GM10266 (cell line): ENCODE measurements at regions not wholly inside any gene's neighbourhood (a gene's known extent, or its start where the extent isn't known, plus 50 kb on each side); places are given as distances from the start of the nearest gene placed in this dataset.

ENCODE experiments used
- DNase-seq: peaks from one replicate; pipeline ENCODE4 v3.0.0; 2012; ENCODE audit errors: extremely low spot score
- CTCF ChIP-seq: IDR thresholded peaks from 2 replicates; pipeline ENCODE4 v1.5.1; 2012; ENCODE audit warnings: mild to moderate bottlenecking, low read depth; ENCODE audit not compliant: control insufficient read depth, insufficient read depth; ENCODE audit errors: missing control alignments

- DNase-seq: no peak
- no peak for TF ChIP-seq CTCF
These were observed 969.1 kb upstream of the NOVA1 start for GRCh38 chr14:27566843-27567382.

- TF ChIP-seq CTCF: no peak
- no peak for DNase-seq
These were observed 975.2 kb upstream of the NOVA1 start for GRCh38 chr14:27573018-27573417.

GRCh38 chr14:27587103-27587502, 989.3 kb upstream of the NOVA1 start:
- no peak for TF ChIP-seq CTCF
- no peak for DNase-seq

- DNase-seq: no peak
- no peak for TF ChIP-seq CTCF
These were observed 1007.4 kb upstream of the NOVA1 start for GRCh38 chr14:27605282-27605681.

- no peak for TF ChIP-seq CTCF
- no peak for DNase-seq
These were observed 1010.5 kb upstream of the NOVA1 start for GRCh38 chr14:27608377-27608776.

GRCh38 chr14:27612121-27612520, 1014.3 kb upstream of the NOVA1 start:
- no peak for TF ChIP-seq CTCF
- DNase-seq: no peak

- no peak for TF ChIP-seq CTCF
- no peak for DNase-seq
These were observed 1015.3 kb upstream of the NOVA1 start for GRCh38 chr14:27613102-27613501.
